Renal cortex interstitium (tissue), 11 donors: ENCODE measurements at regions not wholly inside any gene's neighbourhood (a gene's known extent, or its start where the extent isn't known, plus 50 kb on each side); places are given as distances from the start of the nearest gene placed in this dataset.
"Not testable (repeated sequence)": the region's sequence is repeated elsewhere in the genome, so short reads cannot be mapped to it uniquely, and the experiment has no call there.

ENCODE experiments used
- DNase-seq, 11 donors: peaks; one replicate each; pipeline ENCODE4 v3.0.0-alpha.2; 2013; ENCODE audit warnings: low read depth in 9 of 11, low spot score in 4 of 11; ENCODE audit errors: extremely low read depth in 1 of 11

GRCh38 chr13:18248533-18249240, 932.9 kb downstream of the TUBA3C start:
- DNase-seq = not testable (repeated sequence)

- DNase-seq = not testable (repeated sequence)
These were observed 941.5 kb downstream of the TUBA3C start for GRCh38 chr13:18240086-18240485.

- not testable (repeated sequence) for DNase-seq
These were observed 943.0 kb downstream of the TUBA3C start for GRCh38 chr13:18238586-18238985.

GRCh38 chr13:18236528-18236815, 945.2 kb downstream of the TUBA3C start:
- DNase-seq = no peak

- DNase-seq = no peak
These were observed 945.7 kb downstream of the TUBA3C start for GRCh38 chr13:18235756-18236527.

- DNase-seq = no peak
These were observed 946.5 kb downstream of the TUBA3C start for GRCh38 chr13:18235172-18235571.

- DNase-seq = not testable (repeated sequence)
These were observed 947.2 kb downstream of the TUBA3C start for GRCh38 chr13:18234451-18234850.

GRCh38 chr13:18233783-18234299, 947.8 kb downstream of the TUBA3C start:
- DNase-seq = no peak

GRCh38 chr13:18232994-18233782, 948.4 kb downstream of the TUBA3C start:
- no peak for DNase-seq

- no peak for DNase-seq
These were observed 949.2 kb downstream of the TUBA3C start for GRCh38 chr13:18232298-18232993.

GRCh38 chr13:18224411-18224810, 957.2 kb downstream of the TUBA3C start:
- not testable (repeated sequence) for DNase-seq

- DNase-seq = not testable (repeated sequence)
These were observed 966.9 kb downstream of the TUBA3C start for GRCh38 chr13:18214689-18215088.

GRCh38 chr13:18213511-18213910, 968.1 kb downstream of the TUBA3C start:
- DNase-seq = not testable (repeated sequence)

GRCh38 chr13:18212873-18213272, 968.8 kb downstream of the TUBA3C start:
- DNase-seq = no peak

GRCh38 chr13:18211752-18212560, 969.7 kb downstream of the TUBA3C start:
- DNase-seq = peak in 3 of 11 donors; percentile 2 to 67 (median 17)

GRCh38 chr13:18204614-18205178, 976.9 kb downstream of the TUBA3C start:
- DNase-seq = not testable (repeated sequence)

- not testable (repeated sequence) for DNase-seq
These were observed 986.3 kb downstream of the TUBA3C start for GRCh38 chr13:18195365-18195678.
